ENCODE measurements at regions not wholly inside any gene's neighbourhood (a gene's known extent, or its start where the extent isn't known, plus 50 kb on each side); places are given as distances from the start of the nearest gene placed in this dataset.

GRCh38 chr9:102295188-102295587 is 556.7 kb upstream of the GRIN3A start:
- Mint-ChIP-seq H3K27me3 (ENCODE audit: low read depth) (no peaks in the 10 kb centered on the region), H3K4me3 (no peak overlapping the region), H3K4me1 (peaks cover 10% of the 10 kb centered on the region), H3K27ac (no peak overlapping the region), H3K36me3 (no peaks in the 10 kb centered on the region), H3K9me3 (peaks cover 8% of the 10 kb centered on the region)
- DNase-seq (ENCODE audit: low spot score in 2 of 2, unreplicated experiment in 2 of 2): no peak
- no peak for TF ChIP-seq CTCF (IDR thresholded peaks at IDR 0.05; ENCODE audit: unreplicated experiment)

DNA sequence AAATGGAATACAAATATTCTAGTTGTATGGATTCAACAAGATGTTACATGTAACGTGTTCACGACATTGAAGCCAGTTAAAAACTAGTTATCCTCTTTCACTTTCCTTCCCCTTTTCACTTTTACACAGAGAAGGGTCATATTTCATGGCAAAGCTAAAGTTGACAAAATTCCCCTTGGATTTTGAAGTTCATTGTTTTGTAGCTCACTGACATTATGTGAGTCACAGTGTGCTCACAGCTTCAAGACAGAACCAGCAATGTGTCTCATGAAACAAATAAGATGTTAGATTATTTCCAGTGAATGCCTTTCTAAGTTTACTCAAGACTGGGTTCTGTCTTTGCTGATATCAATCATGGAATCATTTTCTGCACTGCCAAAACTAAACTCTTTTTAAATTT is 535.5 kb upstream of the GRIN3A start:
- Mint-ChIP-seq H3K9me3 (peaks cover 14% of the 10 kb centered on the region), H3K4me1 (no peaks in the 10 kb centered on the region), H3K4me3 (no peak overlapping the region), H3K27ac (no peak overlapping the region), H3K27me3 (ENCODE audit: low read depth) (no peaks in the 10 kb centered on the region), H3K36me3 (no peaks in the 10 kb centered on the region)
- DNase-seq (ENCODE audit: low spot score in 2 of 2, unreplicated experiment in 2 of 2): no peak
- no peak for TF ChIP-seq CTCF (IDR thresholded peaks at IDR 0.05; ENCODE audit: unreplicated experiment)

GRCh38 chr9:102253099-102253498 is 514.7 kb upstream of the GRIN3A start:
- no peaks in the 10 kb centered on the region for H3K36me3 Mint-ChIP-seq
- no peak for DNase-seq (ENCODE audit: low spot score in 2 of 2, unreplicated experiment in 2 of 2)
- no peak overlapping the region for H3K4me3 Mint-ChIP-seq
- no peak overlapping the region for H3K27ac Mint-ChIP-seq
- H3K9me3 Mint-ChIP-seq: no peaks in the 10 kb centered on the region
- no peak for TF ChIP-seq CTCF (IDR thresholded peaks at IDR 0.05; ENCODE audit: unreplicated experiment)
- H3K27me3 Mint-ChIP-seq (ENCODE audit: low read depth): peaks cover 12% of the 10 kb centered on the region
- H3K4me1 Mint-ChIP-seq: peaks cover 6% of the 10 kb centered on the region

DNA sequence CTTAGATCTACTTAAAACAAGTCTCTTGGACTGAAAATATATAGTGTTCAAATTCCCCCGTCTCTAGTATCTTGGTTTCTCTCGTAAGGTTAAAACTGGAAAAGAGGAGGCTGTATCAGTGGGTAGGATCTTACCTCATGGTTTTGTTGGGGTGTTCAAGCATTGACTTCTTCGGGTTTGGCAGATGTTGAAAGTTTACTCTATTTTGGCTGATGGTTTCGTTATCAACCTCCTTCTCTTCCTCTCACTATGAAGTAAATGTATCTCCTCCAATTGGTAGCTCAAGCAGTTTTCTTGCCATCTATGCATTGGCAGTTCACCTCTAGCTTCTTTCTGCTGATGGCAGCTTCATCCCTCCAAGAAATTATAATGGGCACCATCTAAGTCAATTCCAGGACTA is 506.5 kb upstream of the GRIN3A start:
- Mint-ChIP-seq H3K4me1 (no peaks in the 10 kb centered on the region), H3K27ac (no peak overlapping the region), H3K27me3 (ENCODE audit: low read depth) (peaks cover 23% of the 10 kb centered on the region), H3K36me3 (no peaks in the 10 kb centered on the region), H3K9me3 (no peaks in the 10 kb centered on the region), H3K4me3 (no peak overlapping the region)
- TF ChIP-seq CTCF (IDR thresholded peaks at IDR 0.05; ENCODE audit: unreplicated experiment): no peak
- no peak for DNase-seq (ENCODE audit: low spot score in 2 of 2, unreplicated experiment in 2 of 2)

DNA sequence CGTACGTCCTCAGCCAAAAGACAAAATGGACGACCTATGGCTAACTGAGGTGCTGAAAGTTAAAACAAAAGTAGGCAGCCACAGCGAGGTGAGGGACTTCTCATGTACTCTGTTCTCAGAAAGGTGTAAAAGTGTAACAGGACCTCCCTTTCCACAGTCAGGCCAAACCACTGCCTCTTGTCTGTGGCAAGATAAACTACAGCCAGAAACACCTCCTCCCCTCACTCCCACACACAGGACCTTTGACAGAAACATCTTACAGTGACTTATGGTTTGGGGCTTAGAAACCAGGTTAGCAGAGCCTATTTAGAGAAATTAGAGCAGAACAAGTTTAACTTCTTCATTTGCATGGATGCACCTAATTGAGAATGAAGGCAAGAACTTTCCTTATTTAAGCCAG is 499.1 kb upstream of the GRIN3A start:
- Mint-ChIP-seq H3K4me3 (no peak overlapping the region), H3K36me3 (no peaks in the 10 kb centered on the region), H3K4me1 (peaks cover 4% of the 10 kb centered on the region)

More for the DNA sequence above, 499.1 kb upstream of the GRIN3A start:
- DNase-seq (ENCODE audit: low spot score in 2 of 2, unreplicated experiment in 2 of 2): no peak
- H3K27ac Mint-ChIP-seq: no peak overlapping the region
- no peaks in the 10 kb centered on the region for H3K9me3 Mint-ChIP-seq
- H3K27me3 Mint-ChIP-seq (ENCODE audit: low read depth): peaks cover 10% of the 10 kb centered on the region
- no peak for TF ChIP-seq CTCF (IDR thresholded peaks at IDR 0.05; ENCODE audit: unreplicated experiment)
